ENCODE measurements at regions not wholly inside any gene's neighbourhood (a gene's known extent, or its start where the extent isn't known, plus 50 kb on each side); places are given as distances from the start of the nearest gene placed in this dataset.

DNA sequence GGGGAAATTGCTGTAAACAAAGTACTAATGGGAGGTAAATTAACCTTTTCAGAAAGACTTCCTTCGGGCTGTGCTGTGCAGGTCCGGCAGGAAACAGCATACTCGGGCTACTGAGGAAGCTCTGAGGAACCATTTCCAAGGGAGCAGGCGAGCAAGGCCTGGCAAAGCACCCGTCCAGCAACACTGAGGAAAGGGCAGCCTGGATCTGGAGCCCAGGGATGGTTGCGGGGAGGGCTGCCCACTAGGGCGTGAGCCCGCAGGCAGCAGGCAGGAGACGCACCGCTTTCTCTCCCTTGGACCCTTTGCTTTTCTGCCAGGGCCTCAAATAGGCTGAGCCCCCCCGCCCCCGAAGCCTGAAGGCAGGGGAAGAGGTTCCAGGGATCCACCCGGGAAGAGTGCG is 89.5 kb downstream of the SOX11 start:
- Histone ChIP-seq H3K9me3 (no peaks in the 10 kb centered on the region), H3K4me3 (no peak overlapping the region), H3K4me1 (no peaks in the 10 kb centered on the region), H3K36me3 (no peaks in the 10 kb centered on the region), H3K27me3 (no peaks in the 10 kb centered on the region), H3K27ac (no peak overlapping the region)
- intact Hi-C loops (cut with DNase I): no loop called here
- TF ChIP-seq POLR2A (IDR thresholded peaks at IDR 0.05): no peak
- TF ChIP-seq, protein P1, sequence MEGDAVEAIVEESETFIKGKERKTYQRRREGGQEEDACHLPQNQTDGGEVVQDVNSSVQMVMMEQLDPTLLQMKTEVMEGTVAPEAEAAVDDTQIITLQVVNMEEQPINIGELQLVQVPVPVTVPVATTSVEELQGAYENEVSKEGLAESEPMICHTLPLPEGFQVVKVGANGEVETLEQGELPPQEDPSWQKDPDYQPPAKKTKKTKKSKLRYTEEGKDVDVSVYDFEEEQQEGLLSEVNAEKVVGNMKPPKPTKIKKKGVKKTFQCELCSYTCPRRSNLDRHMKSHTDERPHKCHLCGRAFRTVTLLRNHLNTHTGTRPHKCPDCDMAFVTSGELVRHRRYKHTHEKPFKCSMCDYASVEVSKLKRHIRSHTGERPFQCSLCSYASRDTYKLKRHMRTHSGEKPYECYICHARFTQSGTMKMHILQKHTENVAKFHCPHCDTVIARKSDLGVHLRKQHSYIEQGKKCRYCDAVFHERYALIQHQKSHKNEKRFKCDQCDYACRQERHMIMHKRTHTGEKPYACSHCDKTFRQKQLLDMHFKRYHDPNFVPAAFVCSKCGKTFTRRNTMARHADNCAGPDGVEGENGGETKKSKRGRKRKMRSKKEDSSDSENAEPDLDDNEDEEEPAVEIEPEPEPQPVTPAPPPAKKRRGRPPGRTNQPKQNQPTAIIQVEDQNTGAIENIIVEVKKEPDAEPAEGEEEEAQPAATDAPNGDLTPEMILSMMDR (IDR thresholded peaks at IDR 0.05): no peak
- DNase-seq (no peak), ATAC-seq (no peak)
- WGBS (ENCODE audit: insufficient coverage, low coverage, low lambda C conversion rate, missing lambda C conversion rate): 42% methylated on average over 6 of the region's 14 CpGs

DNA sequence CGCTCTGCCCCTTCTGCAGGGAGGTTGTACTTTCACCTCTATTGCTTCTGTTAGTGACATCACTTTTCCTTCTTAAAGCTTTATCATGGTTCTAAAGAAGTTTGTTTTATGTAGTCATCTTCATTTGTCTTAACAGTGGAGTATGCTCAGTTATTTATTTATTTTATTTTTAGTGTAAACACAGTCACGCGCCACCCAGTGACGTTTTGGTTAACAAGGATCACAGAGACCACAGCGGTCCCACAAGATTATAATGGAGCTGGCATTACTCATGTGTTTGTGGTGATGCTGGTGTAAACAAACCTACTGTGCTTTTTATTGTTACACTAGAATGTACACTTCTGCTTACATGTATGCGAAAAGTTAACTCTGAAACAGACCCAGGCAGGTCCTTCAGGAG is 89.9 kb downstream of the SOX11 start:
- Histone ChIP-seq H3K4me1 (no peaks in the 10 kb centered on the region), H3K4me3 (no peak overlapping the region), H3K27me3 (no peaks in the 10 kb centered on the region), H3K9me3 (no peaks in the 10 kb centered on the region), H3K36me3 (no peaks in the 10 kb centered on the region), H3K27ac (no peak overlapping the region)
- DNase-seq: no peak
- no peak for ATAC-seq
- no peak for TF ChIP-seq POLR2A (IDR thresholded peaks at IDR 0.05)
- 62% methylated on average over 4 of the region's 6 CpGs for WGBS (ENCODE audit: insufficient coverage, low coverage, low lambda C conversion rate, missing lambda C conversion rate)
- intact Hi-C loops (cut with DNase I): no loop called here

DNA sequence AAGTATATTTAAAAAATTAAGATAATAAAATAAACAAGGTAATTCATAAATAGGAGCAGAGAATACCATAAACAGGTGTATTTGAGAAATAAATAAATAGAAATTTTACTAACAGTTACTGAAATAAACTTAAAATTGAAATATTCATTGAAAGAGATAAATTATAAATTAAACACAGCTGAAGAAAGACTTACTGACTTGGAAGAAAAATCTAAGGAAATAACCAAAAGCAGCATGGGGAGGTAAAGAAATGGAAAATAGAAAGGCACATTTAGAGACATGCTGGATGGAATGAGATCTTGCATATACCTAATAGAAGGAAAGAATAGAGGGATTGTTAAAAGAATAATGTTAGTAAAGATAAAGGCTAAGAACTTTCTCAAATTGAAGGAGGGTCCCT is 96.3 kb downstream of the SOX11 start:
- Histone ChIP-seq H3K9me3 (no peaks in the 10 kb centered on the region), H3K4me1 (no peaks in the 10 kb centered on the region), H3K27me3 (no peaks in the 10 kb centered on the region), H3K36me3 (no peaks in the 10 kb centered on the region), H3K4me3 (no peak overlapping the region), H3K27ac (no peak overlapping the region)
- TF ChIP-seq POLR2A (IDR thresholded peaks at IDR 0.05): no peak
- TF ChIP-seq, protein P1 (IDR thresholded peaks at IDR 0.05): no peak
- DNase-seq (no peak), ATAC-seq (no peak)
- intact Hi-C loops (cut with DNase I): no loop called here

DNA sequence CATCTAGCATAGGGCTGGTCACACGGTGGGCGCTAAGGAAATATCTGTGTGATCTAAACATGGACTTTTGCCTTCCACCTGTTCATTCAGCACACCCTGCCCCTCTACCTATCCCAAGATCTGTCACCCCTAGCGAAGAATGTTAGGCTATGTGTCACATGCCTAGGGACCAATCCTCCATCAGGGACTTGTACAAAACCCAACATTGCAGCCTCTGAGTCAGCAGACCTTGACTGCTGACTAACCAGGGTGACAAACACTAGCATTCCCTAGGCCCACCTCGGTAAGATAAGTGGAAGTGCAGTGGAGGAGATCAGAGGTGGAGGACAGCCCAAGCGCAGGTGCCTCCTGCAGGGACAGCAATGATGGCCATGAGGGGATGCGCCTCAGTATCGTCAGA is 99.2 kb downstream of the SOX11 start:
- intact Hi-C loops (cut with DNase I): no loop called here
- DNase-seq (no peak), ATAC-seq (no peak)
- H3K4me3 ChIP-seq: no peak overlapping the region
- H3K27me3 ChIP-seq: no peaks in the 10 kb centered on the region
- no peak overlapping the region for H3K27ac ChIP-seq
- TF ChIP-seq POLR2A (IDR thresholded peaks at IDR 0.05): no peak
- TF ChIP-seq, protein P1 (IDR thresholded peaks at IDR 0.05): no peak
- H3K4me1 ChIP-seq: no peaks in the 10 kb centered on the region
- no peaks in the 10 kb centered on the region for H3K9me3 ChIP-seq
- 68% methylated on average over 5 of the region's 7 CpGs for WGBS (ENCODE audit: insufficient coverage, low coverage, low lambda C conversion rate, missing lambda C conversion rate)
- no peaks in the 10 kb centered on the region for H3K36me3 ChIP-seq

DNA sequence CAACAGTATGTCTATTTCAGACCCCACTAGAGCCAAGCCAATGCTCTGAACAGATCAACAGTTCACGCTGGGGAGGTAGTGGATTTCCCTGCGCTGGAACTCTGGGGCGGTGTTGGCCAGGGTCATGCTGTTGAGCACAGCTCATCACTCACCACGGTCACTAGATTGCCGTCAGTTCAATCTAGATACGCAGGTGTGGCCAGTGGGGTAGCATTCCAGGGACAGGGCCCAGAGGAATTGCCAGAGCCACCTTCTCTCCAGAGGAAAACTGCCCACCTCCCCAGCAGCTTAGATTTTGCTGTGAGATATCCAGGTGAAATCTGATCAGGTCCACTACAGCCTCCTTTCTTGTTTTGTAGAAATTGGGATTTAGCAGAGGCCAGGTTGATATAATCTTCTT is 101.8 kb downstream of the SOX11 start:
- no peak for TF ChIP-seq POLR2A (IDR thresholded peaks at IDR 0.05)
- TF ChIP-seq, protein P1 (IDR thresholded peaks at IDR 0.05): no peak
- H3K36me3 ChIP-seq: no peaks in the 10 kb centered on the region
- H3K9me3 ChIP-seq: no peaks in the 10 kb centered on the region
- H3K27ac ChIP-seq: no peak overlapping the region
- no peak for DNase-seq
- ATAC-seq: no peak
- 38% methylated on average over 4 of the region's 6 CpGs for WGBS (ENCODE audit: insufficient coverage, low coverage, low lambda C conversion rate, missing lambda C conversion rate)
- no peaks in the 10 kb centered on the region for H3K4me1 ChIP-seq
- intact Hi-C loops (cut with DNase I): no loop called here
- no peaks in the 10 kb centered on the region for H3K27me3 ChIP-seq
- no peak overlapping the region for H3K4me3 ChIP-seq

Data from right lobe of liver (tissue), 6 donors.